GM18508 (cell line): ENCODE measurements at regions not wholly inside any gene's neighbourhood (a gene's known extent, or its start where the extent isn't known, plus 50 kb on each side); places are given as distances from the start of the nearest gene placed in this dataset.

Experiments
- ATAC-seq: cut with Tn5 transposase; IDR thresholded peaks from one replicate; pipeline ENCODE4 v1.9.1; 2021; ENCODE audit warnings: moderate number of reproducible peaks; ENCODE audit not compliant: insufficient read depth, unreplicated experiment

- ATAC-seq: no peak
These were observed 322.3 kb downstream of the GBE1 start for GRCh38 chr3:81439108-81439507.

GRCh38 chr3:81437683-81438082 is 323.8 kb downstream of the GBE1 start:
- no peak for ATAC-seq

GRCh38 chr3:81436182-81436581 is 325.3 kb downstream of the GBE1 start:
- no peak for ATAC-seq

- no peak for ATAC-seq
These were observed 326.4 kb downstream of the GBE1 start for GRCh38 chr3:81435050-81435449.

GRCh38 chr3:81434161-81434560 is 327.3 kb downstream of the GBE1 start:
- no peak for ATAC-seq

- no peak for ATAC-seq
These were observed 327.8 kb downstream of the GBE1 start for GRCh38 chr3:81433675-81434074.

- ATAC-seq: no peak
These were observed 329.0 kb downstream of the GBE1 start for GRCh38 chr3:81432456-81432855.

GRCh38 chr3:81426826-81427577 is 334.4 kb downstream of the GBE1 start:
- no peak for ATAC-seq

GRCh38 chr3:81425198-81425868 is 336.1 kb downstream of the GBE1 start:
- no peak for ATAC-seq

GRCh38 chr3:81419228-81419627 is 342.2 kb downstream of the GBE1 start:
- ATAC-seq: no peak

- no peak for ATAC-seq
These were observed 344.6 kb downstream of the GBE1 start for GRCh38 chr3:81416812-81417211.

GRCh38 chr3:81406318-81406717 is 355.1 kb downstream of the GBE1 start:
- ATAC-seq: no peak

- ATAC-seq: no peak
These were observed 365.5 kb downstream of the GBE1 start for GRCh38 chr3:81395739-81396513.

- ATAC-seq: no peak
These were observed 366.6 kb downstream of the GBE1 start for GRCh38 chr3:81394651-81395524.

GRCh38 chr3:81393251-81393650 is 368.2 kb downstream of the GBE1 start:
- no peak for ATAC-seq

GRCh38 chr3:81390796-81391195 is 370.6 kb downstream of the GBE1 start:
- ATAC-seq: no peak

- ATAC-seq: no peak
These were observed 373.3 kb downstream of the GBE1 start for GRCh38 chr3:81388191-81388590.

GRCh38 chr3:81382470-81382869 is 379.0 kb downstream of the GBE1 start:
- ATAC-seq: no peak

GRCh38 chr3:81380234-81380633 is 381.2 kb downstream of the GBE1 start:
- ATAC-seq: no peak

- no peak for ATAC-seq
These were observed 382.7 kb downstream of the GBE1 start for GRCh38 chr3:81378552-81379293.
